Activated T-helper 9 cell treated with anti-CD3 and anti-CD28 coated beads, Interleukin-2, amount 50 U/mL, for 16 hours (primary cell): ENCODE measurements at regions not wholly inside any gene's neighbourhood (a gene's known extent, or its start where the extent isn't known, plus 50 kb on each side); places are given as distances from the start of the nearest gene placed in this dataset.
"Not testable (repeated sequence)": the region's sequence is repeated elsewhere in the genome, so short reads cannot be mapped to it uniquely, and the experiment has no call there.

Experiments used
- DNase-seq: peaks from one replicate; pipeline ENCODE4 v3.0.0-alpha.2; 2020; ENCODE audit warnings: low read depth

- not testable (repeated sequence) for DNase-seq
Measured at GRCh38 chr5:20783484-20783883, 795.5 kb upstream of the CDH18 start.

- DNase-seq = not testable (repeated sequence)
Measured at GRCh38 chr5:20771338-20771737, 783.3 kb upstream of the CDH18 start.

DNA sequence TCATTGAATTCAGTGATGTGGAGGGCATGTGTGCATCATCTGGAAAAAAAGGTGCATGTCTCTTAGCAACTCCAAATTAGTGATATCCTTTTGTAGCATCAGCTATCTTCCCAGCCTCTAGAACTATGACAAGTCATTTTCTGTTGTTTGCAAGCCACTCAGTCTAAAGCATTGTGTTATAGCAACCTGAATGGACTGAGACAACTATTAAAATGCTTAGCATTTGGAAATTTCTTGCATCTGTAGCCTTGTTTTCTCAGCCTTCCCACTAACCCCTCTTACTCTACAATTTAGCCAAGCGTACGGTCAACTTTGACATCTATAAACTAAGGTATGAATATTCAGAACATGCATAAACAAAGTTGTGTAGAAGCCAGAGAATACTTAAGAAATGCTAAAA lies 777.1 kb upstream of the CDH18 start:
- DNase-seq = not testable (repeated sequence)

GRCh38 chr5:20759459-20759858 lies 771.5 kb upstream of the CDH18 start:
- DNase-seq = not testable (repeated sequence)

- DNase-seq = not testable (repeated sequence)
Measured at GRCh38 chr5:20752179-20752578, 764.2 kb upstream of the CDH18 start.

GRCh38 chr5:20735715-20736114 lies 747.7 kb upstream of the CDH18 start:
- not testable (repeated sequence) for DNase-seq

GRCh38 chr5:20732223-20732622 lies 744.2 kb upstream of the CDH18 start:
- not testable (repeated sequence) for DNase-seq

- not testable (repeated sequence) for DNase-seq
Measured at GRCh38 chr5:20721286-20721685, 733.3 kb upstream of the CDH18 start.

GRCh38 chr5:20711520-20712155 lies 723.6 kb upstream of the CDH18 start:
- not testable (repeated sequence) for DNase-seq

GRCh38 chr5:20707634-20708033 lies 719.6 kb upstream of the CDH18 start:
- DNase-seq = not testable (repeated sequence)

GRCh38 chr5:20694121-20694520 lies 706.1 kb upstream of the CDH18 start:
- no peak for DNase-seq

GRCh38 chr5:20692913-20693312 lies 704.9 kb upstream of the CDH18 start:
- no peak for DNase-seq

GRCh38 chr5:20683241-20683940 lies 695.4 kb upstream of the CDH18 start:
- no peak for DNase-seq

DNA sequence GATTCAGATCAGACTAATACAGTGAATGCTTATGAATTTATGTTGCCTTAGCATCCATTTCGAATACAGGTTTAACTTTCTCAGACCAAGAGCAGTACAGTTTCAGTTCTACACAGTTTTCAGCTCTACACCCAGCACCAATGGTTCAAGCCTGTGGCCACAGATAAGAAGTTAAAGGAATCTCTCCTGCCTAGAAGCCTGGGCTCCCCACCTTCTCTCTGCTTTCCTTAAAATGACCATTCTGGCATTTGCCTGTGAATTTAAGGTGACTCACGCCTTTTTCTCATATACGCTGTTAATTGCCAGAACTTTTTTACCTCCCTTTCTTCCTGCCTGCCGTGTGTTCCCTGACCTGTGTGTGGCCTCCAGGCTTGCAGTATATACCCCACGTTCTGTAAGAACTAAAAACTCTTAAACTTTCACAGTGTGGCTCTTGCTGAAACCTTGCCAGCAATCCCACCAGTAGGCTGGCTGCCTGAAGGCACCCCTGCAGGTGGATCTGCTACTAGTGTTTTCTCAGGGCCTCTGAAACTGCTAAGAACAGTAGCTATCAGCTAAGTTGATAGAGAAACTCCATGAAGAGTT lies 692.8 kb upstream of the CDH18 start:
- DNase-seq = no peak

DNA sequence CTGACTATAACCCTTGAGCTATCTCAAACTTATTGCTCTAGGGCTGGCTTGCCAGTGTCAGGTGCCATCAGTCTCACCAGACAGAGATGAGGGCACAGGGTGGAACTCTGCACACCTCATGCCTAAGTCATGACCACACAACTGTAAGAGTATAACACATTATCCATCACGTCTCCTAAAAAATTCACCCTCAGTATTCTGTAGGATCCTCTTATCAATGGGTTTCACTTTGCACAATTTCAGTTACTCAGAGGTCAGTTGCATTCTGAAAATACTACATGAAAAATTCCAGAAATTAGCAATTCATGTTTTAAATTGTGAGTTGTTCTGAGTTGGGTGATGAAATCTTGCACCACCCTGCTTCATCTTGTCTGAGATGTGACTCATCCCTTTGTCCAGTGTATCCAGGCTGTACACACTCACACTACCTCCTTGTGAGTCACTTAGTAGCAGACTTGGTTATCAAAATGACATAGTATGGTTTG lies 690.9 kb upstream of the CDH18 start:
- DNase-seq = no peak

DNA sequence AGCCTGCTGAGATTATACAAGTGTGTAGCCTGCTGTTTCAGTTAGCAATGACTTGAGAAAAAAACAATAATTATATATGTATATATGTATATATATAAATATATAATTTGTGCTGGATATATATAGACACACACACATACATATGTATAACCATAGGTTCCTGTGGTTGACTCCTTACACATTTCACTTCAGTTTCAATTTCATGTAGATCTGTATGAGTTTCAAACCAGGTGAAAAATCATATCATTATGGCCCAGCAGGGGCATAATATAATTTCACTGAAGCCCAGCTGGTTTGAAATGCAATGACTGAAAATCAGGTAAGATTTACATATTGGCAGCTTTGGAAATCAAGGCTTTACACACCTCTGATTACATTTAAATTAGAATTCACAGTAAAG lies 690.4 kb upstream of the CDH18 start:
- DNase-seq = no peak

DNA sequence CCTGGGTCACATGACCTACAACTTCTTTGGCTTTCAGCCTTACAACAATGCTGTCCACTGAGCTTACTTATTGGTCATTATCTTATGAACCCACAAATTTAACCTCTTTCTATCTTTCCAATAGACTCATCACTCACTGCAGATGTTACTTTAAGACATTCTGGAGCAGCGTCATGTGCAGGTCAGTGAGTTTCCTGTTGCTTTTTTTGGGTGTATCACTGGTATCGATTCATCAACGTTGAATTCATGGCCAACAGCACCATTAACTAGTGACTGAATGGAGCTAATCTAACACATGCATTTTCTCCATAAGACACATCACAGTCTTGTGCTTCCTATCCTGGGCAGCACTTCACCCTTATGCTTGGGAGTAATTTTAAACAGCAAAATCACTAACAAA lies 672.6 kb upstream of the CDH18 start:
- DNase-seq = no peak

- no peak for DNase-seq
Measured at GRCh38 chr5:20656262-20656661, 668.3 kb upstream of the CDH18 start.

DNA sequence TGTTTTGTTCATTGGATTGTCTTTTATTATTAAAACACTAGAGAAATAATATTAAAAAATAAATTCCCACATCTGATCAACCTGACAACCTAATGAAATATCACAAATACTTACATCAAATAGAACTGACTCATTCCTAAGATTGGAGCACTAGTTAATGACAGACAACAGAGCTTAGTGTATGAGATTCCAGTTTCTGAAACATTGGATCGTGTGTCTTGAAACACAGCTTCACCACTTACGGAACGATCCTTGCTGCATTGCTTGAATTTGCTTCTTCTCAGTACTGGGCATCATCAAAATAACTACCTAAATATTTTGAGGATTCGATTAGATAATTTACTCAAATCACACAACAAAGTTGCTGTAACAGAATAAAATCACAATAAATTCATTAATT lies 667.2 kb upstream of the CDH18 start:
- no peak for DNase-seq

GRCh38 chr5:20654746-20655145 lies 666.7 kb upstream of the CDH18 start:
- no peak for DNase-seq

GRCh38 chr5:20654033-20654432 lies 666.0 kb upstream of the CDH18 start:
- no peak for DNase-seq

- no peak for DNase-seq
Measured at GRCh38 chr5:20649966-20650365, 662.0 kb upstream of the CDH18 start.

GRCh38 chr5:20648981-20649380 lies 661.0 kb upstream of the CDH18 start:
- no peak for DNase-seq
